WTC11 (cell line): ENCODE measurements at regions not wholly inside any gene's neighbourhood (a gene's known extent, or its start where the extent isn't known, plus 50 kb on each side); places are given as distances from the start of the nearest gene placed in this dataset.

Experiments
- ATAC-seq: fragments of 200-7000 bp; cut with Tn5 transposase; 2 replicates; pipeline ENCODE4 v1.10.0; 2021; ENCODE audit warnings: mild to moderate bottlenecking, moderate library complexity
- CTCF ChIA-PET: fragments of 300-600 bp; sonication (Branson Sonifier 250); formaldehyde crosslinking; loops from one replicate; lab custom pipeline; 2021; ENCODE audit warnings: antibody characterized with exemption; lab: Charles Lee
- POLR2A ChIA-PET: fragments of 350-600 bp; sonication (Branson Sonifier 250); formaldehyde crosslinking; loops from one replicate; lab custom pipeline; 2021; ENCODE audit warnings: antibody characterized with exemption; lab: Charles Lee
- DNase-seq: peaks from one replicate; pipeline ENCODE4 v3.0.0; 2021; ENCODE audit warnings: low spot score
- H3K27ac Mint-ChIP-seq: 2 replicates; pipeline ENCODE4 v1.8.0; 2021; ENCODE audit warnings: mixed read lengths
- H3K27me3 Mint-ChIP-seq: 2 replicates; pipeline ENCODE4 v1.8.0; 2021; ENCODE audit warnings: low read depth, mild to moderate bottlenecking, moderate library complexity, mixed read lengths
- H3K36me3 Mint-ChIP-seq: 2 replicates; pipeline ENCODE4 v1.8.0; 2021; ENCODE audit warnings: mixed read lengths
- H3K4me1 Mint-ChIP-seq: 2 replicates; pipeline ENCODE4 v1.8.0; 2022; ENCODE audit warnings: mixed read lengths
- H3K4me3 Mint-ChIP-seq: 2 replicates; pipeline ENCODE4 v1.8.0; 2021; ENCODE audit warnings: mild to moderate bottlenecking, moderate library complexity, mixed read lengths
- H3K9me3 Mint-ChIP-seq: 2 replicates; pipeline ENCODE4 v1.8.0; 2021; ENCODE audit warnings: mixed read lengths
- ATF1 ChIP-seq: sonication (generic); formaldehyde crosslinking; IDR thresholded peaks from 2 replicates; pipeline ENCODE4 v1.8.1; 2023; ENCODE audit warnings: mild to moderate bottlenecking, moderate library complexity, missing genetic modification reagents
- CBFB ChIP-seq: sonication (generic); formaldehyde crosslinking; IDR thresholded peaks from 2 replicates; pipeline ENCODE4 v1.8.1; 2022; ENCODE audit warnings: mild to moderate bottlenecking, low read depth, missing genetic modification reagents
- CDX4 ChIP-seq: fragments of 250-450 bp; sonication (Bioruptor Pico); IDR thresholded peaks from 2 replicates; pipeline ENCODE4 v1.9.0; 2021; ENCODE audit warnings: moderate library complexity, mild to moderate bottlenecking, inconsistent platforms, borderline replicate concordance
- CREM ChIP-seq: sonication (generic); formaldehyde crosslinking; IDR thresholded peaks from 2 replicates; pipeline ENCODE4 v1.8.1; 2022; ENCODE audit warnings: mild to moderate bottlenecking, missing genetic modification reagents, moderate library complexity
- E2F1 ChIP-seq: sonication (generic); formaldehyde crosslinking; IDR thresholded peaks from 2 replicates; pipeline ENCODE4 v1.8.0; 2022; ENCODE audit warnings: mild to moderate bottlenecking, missing genetic modification reagents
- FOXK1 ChIP-seq: sonication (generic); formaldehyde crosslinking; IDR thresholded peaks from 2 replicates; pipeline ENCODE4 v1.8.0; 2022; ENCODE audit warnings: mild to moderate bottlenecking, moderate library complexity, missing genetic modification reagents
- FOXP4 ChIP-seq: sonication (generic); formaldehyde crosslinking; IDR thresholded peaks from 2 replicates; pipeline ENCODE4 v1.8.0; 2022; ENCODE audit warnings: mild to moderate bottlenecking, missing genetic modification reagents
- GTF2I ChIP-seq: fragments of 250-450 bp; sonication (Bioruptor Pico); conservative IDR thresholded peaks from 2 replicates; pipeline ENCODE4 v1.4.0; 2021; ENCODE audit warnings: mild to moderate bottlenecking
- HMGA2 ChIP-seq: fragments of 250-450 bp; sonication (Bioruptor Pico); IDR thresholded peaks from 2 replicates; pipeline ENCODE4 v1.4.0; 2021; ENCODE audit warnings: mild to moderate bottlenecking, moderate library complexity
- IRF1 ChIP-seq: sonication (generic); formaldehyde crosslinking; IDR thresholded peaks from 2 replicates; pipeline ENCODE4 v1.8.0; 2023; ENCODE audit warnings: missing genetic modification reagents
- JAZF1 ChIP-seq: fragments of 250-450 bp; sonication (Bioruptor Pico); IDR thresholded peaks from 2 replicates; pipeline ENCODE4 v1.9.0; 2021; ENCODE audit warnings: moderate library complexity, mild to moderate bottlenecking, inconsistent platforms
- JUN ChIP-seq: sonication (generic); formaldehyde crosslinking; IDR thresholded peaks from 2 replicates; pipeline ENCODE4 v1.8.0; 2023; ENCODE audit warnings: mild to moderate bottlenecking, missing genetic modification reagents
- MYBL2 ChIP-seq: sonication (generic); formaldehyde crosslinking; IDR thresholded peaks from 2 replicates; pipeline ENCODE4 v1.8.1; 2023; ENCODE audit warnings: mild to moderate bottlenecking, moderate library complexity, missing genetic modification reagents
- NR1H2 ChIP-seq: sonication (generic); formaldehyde crosslinking; IDR thresholded peaks from 2 replicates; pipeline ENCODE4 v1.9.0; 2021; ENCODE audit warnings: mild to moderate bottlenecking, moderate library complexity, missing genetic modification reagents
- OVOL2 ChIP-seq: fragments of 250-450 bp; sonication (Bioruptor Pico); IDR thresholded peaks from 2 replicates; pipeline ENCODE4 v1.9.0; 2021; ENCODE audit warnings: mild to moderate bottlenecking, borderline replicate concordance
- SOX15 ChIP-seq: fragments of 250-450 bp; sonication (Bioruptor Pico); IDR thresholded peaks from 2 replicates; pipeline ENCODE4 v1.9.0; 2021; ENCODE audit warnings: mild to moderate bottlenecking
- SP1 ChIP-seq: sonication (generic); formaldehyde crosslinking; conservative IDR thresholded peaks from 2 replicates; pipeline ENCODE4 v1.8.1; 2022; ENCODE audit warnings: missing genetic modification reagents
- TCF7 ChIP-seq: sonication (generic); formaldehyde crosslinking; IDR thresholded peaks from 2 replicates; pipeline ENCODE4 v1.8.0; 2022; ENCODE audit warnings: mild to moderate bottlenecking, low read depth, missing genetic modification reagents, moderate library complexity
- USF1 ChIP-seq: sonication (generic); formaldehyde crosslinking; IDR thresholded peaks from 2 replicates; pipeline ENCODE4 v1.8.0; 2022; ENCODE audit warnings: mild to moderate bottlenecking, missing genetic modification reagents
- ZMAT4 ChIP-seq: fragments of 250-450 bp; sonication (Bioruptor Pico); IDR thresholded peaks from 2 replicates; pipeline ENCODE4 v1.9.0; 2021; ENCODE audit warnings: mild to moderate bottlenecking
- ZNF219 ChIP-seq: sonication (generic); formaldehyde crosslinking; IDR thresholded peaks from 2 replicates; pipeline ENCODE4 v1.8.0; 2023; ENCODE audit warnings: missing genetic modification reagents, mild to moderate bottlenecking, borderline replicate concordance

GRCh38 chr22:22042599-22043295 lies 60.2 kb upstream of the TOP3B start:
- Mint-ChIP-seq H3K4me1 (0 out of 2 replicates have a peak, but pooled peaks cover 1% of the 10 kb centered on the region), H3K27ac (no peak overlapping the region), H3K9me3 (no peaks in the 10 kb centered on the region), H3K27me3 (peaks cover 96% of the 10 kb centered on the region), H3K4me3 (no peak overlapping the region), H3K36me3 (no peaks in the 10 kb centered on the region)
- DNase-seq (no peak), ATAC-seq (no peak)
- ChIA-PET CTCF (interaction anchor here (0.7 to 4.2 kb wide), 10 partner anchors 8 to 300 kb away, joined by 3 to 29 read pairs (median 4); no protein-coding TSS in a partner anchor), POLR2A (no interaction called here)
- TF ChIP-seq JAZF1 (CRISPR knock-in tag) (no peak), USF1 (CRISPR knock-in tag) (no peak), GTF2I (CRISPR knock-in tag) (no peak), E2F1 (CRISPR knock-in tag) (no peak), TCF7 (CRISPR knock-in tag) (no peak), FOXK1 (no peak), FOXP4 (CRISPR knock-in tag) (no peak), ZNF219 (no peak), CDX4 (CRISPR knock-in tag) (no peak), ZMAT4 (no peak), SOX15 (CRISPR knock-in tag) (no peak), JUN (CRISPR knock-in tag) (no peak), NR1H2 (CRISPR knock-in tag) (no peak), CBFB (no peak)

GRCh38 chr22:22042009-22042408 lies 59.4 kb upstream of the TOP3B start:
- no peaks in the 10 kb centered on the region for H3K36me3 Mint-ChIP-seq
- 0 out of 2 replicates have a peak, but pooled peaks cover 5% of the 10 kb centered on the region for H3K4me1 Mint-ChIP-seq
- H3K9me3 Mint-ChIP-seq = no peaks in the 10 kb centered on the region
- H3K27me3 Mint-ChIP-seq = peaks cover 96% of the 10 kb centered on the region
- POLR2A ChIA-PET = no interaction called here
- no peak overlapping the region for H3K27ac Mint-ChIP-seq
- no peak overlapping the region for H3K4me3 Mint-ChIP-seq
- TF ChIP-seq CREM (CRISPR knock-in tag) (no peak), ATF1 (CRISPR knock-in tag) (no peak), HMGA2 (CRISPR knock-in tag) (no peak)
- CTCF ChIA-PET = interaction anchor here (1.0 to 4.2 kb wide), 8 partner anchors 8 to 301 kb away, joined by 3 to 29 read pairs (median 4); no protein-coding TSS in a partner anchor
- ATAC-seq (no peak), DNase-seq (no peak)

- DNase-seq (no peak), ATAC-seq (no peak)
- H3K27ac Mint-ChIP-seq = no peak overlapping the region
- no peaks in the 10 kb centered on the region for H3K9me3 Mint-ChIP-seq
- H3K4me3 Mint-ChIP-seq = no peak overlapping the region
- TF ChIP-seq IRF1 (CRISPR knock-in tag) = no peak
- TF ChIP-seq SP1 = no peak
- TF ChIP-seq OVOL2 (CRISPR knock-in tag) = no peak
- TF ChIP-seq TCF7 (CRISPR knock-in tag) = no peak
- no peak for TF ChIP-seq MYBL2 (CRISPR knock-in tag)
- ChIA-PET POLR2A (no interaction called here), CTCF (interaction anchor here (4.2 kb wide), 1 partner anchor 20 kb away, joined by 29 read pairs; no protein-coding TSS in a partner anchor)
- peaks cover 96% of the 10 kb centered on the region for H3K27me3 Mint-ChIP-seq
- 0 out of 2 replicates have a peak, but pooled peaks cover 5% of the 10 kb centered on the region for H3K4me1 Mint-ChIP-seq
- no peaks in the 10 kb centered on the region for H3K36me3 Mint-ChIP-seq
These were observed 58.3 kb upstream of the TOP3B start for GRCh38 chr22:22040908-22041307.
